HPDE6-E6E7 (cell line): ENCODE measurements at regions not wholly inside any gene's neighbourhood (a gene's known extent, or its start where the extent isn't known, plus 50 kb on each side); places are given as distances from the start of the nearest gene placed in this dataset.
A peak's percentile ranks its signal among the peaks of the same experiment; 100 is the strongest.
"Not testable (repeated sequence)": the region's sequence is repeated elsewhere in the genome, so short reads cannot be mapped to it uniquely, and the experiment has no call there.

ENCODE experiments used
- DNase-seq: peaks from one replicate; pipeline ENCODE4 v3.0.0; 2011; ENCODE audit warnings: missing footprints; ENCODE audit errors: extremely low spot score

DNA sequence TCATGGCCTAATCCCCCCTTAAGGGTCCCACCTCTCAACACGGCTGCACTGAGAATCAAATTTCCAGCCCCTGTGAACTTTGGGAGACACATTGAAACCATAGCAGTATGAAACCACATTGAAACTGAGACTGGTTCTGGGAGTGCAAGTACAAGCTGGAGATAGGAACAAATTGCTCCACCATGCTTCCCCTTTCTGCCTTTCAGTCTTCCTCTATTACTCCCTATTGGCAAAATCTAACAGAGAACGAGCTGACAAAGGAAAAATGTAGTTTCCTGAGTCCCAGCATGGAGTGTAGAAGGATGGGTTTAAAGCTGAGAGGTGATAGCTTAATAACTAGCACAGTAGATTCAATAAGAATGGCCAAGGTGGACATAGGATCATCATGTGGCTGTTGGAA lies 161.7 kb upstream of the RPL34 start:
- no peak for DNase-seq

GRCh38 chr4:108454227-108454626 lies 166.1 kb upstream of the RPL34 start:
- no peak for DNase-seq

DNA sequence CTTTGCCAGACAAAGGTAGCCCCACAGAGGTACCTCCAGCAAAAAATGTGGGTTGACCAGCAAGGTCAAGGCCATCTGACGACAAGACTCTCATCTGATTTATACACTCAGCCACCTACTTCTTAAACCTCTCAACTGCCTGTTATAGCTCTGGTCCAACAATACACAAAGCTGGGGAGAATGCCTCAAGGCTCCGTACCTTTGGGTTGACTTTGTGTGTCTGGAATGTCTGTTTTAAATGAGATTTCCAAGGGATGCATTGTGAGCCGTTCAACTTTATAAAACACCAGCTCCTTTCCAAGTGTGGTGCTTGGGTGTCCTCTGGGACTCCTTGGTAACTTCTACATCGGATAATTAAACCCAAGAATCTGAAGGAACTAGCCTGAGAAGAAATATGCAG lies 167.0 kb upstream of the RPL34 start:
- no peak for DNase-seq

- DNase-seq = no peak
These were observed 170.0 kb upstream of the RPL34 start for GRCh38 chr4:108450236-108450898.

DNA sequence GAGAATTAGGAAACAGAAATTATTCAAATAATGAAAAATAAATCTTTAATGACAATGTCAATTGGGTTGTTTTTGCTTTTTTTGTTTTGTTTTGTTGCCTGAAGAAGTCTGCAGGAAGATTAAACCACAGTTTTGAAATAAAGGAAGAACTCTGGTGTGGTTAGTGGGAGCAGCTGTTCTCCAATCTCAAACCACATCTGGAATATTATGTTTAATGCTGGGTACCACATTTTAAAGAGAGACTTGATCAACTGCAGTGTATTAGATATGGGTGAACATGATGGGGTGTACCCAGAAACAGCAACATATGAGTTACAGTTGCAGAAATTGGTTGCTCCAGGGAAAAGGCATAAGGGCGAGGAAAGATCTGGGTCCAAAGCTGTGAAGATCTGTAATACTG lies 171.2 kb upstream of the RPL34 start:
- no peak for DNase-seq

- no peak for DNase-seq
These were observed 173.8 kb upstream of the RPL34 start for GRCh38 chr4:108446556-108446955.

DNA sequence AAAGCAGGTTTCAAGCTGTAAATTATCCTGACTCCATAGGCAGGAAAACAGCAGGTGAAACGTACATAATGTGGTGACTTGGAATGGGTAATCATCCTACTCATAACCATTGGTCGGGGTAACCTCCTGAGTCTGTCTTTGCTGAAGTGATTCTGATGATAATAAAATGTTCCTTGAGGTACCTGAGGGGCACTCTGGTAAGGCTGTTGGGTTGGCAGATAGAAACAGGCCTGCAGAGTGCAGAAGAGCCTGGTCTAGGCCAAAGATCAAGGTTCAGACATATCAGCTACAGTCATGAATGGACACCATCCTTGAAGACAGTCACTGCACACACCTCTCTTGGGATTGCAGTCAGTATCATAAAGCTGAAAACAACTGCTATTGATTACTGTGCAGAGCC lies 174.7 kb upstream of the RPL34 start:
- no peak for DNase-seq

- no peak for DNase-seq
These were observed 176.8 kb upstream of the RPL34 start for GRCh38 chr4:108443585-108443984.

- DNase-seq = peak; percentile 36
These were observed 186.5 kb upstream of the RPL34 start for GRCh38 chr4:108433832-108434231.

- DNase-seq = not testable (repeated sequence)
These were observed 187.0 kb upstream of the RPL34 start for GRCh38 chr4:108433394-108433793.

- no peak for DNase-seq
These were observed 188.0 kb upstream of the RPL34 start for GRCh38 chr4:108432418-108432817.

- no peak for DNase-seq
These were observed 188.4 kb upstream of the RPL34 start for GRCh38 chr4:108431986-108432385.

DNA sequence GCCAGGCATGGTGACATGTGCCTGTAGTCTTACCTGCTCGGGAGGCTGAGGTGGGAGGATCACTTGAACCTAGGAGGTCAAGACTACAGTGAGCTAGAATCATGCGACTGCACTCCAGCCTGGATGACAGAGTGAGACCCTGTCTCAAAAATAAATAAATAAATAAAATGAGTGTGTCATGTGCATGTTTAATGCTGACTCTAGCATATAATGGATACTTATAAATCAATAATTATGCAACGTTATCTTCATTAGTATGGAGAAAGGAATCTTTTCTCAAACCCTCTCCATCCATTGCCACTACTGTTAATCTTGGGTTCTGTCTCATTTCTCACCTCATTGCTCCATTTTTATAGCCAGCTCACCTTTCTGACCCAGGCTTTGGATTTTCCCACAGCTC lies 189.5 kb upstream of the RPL34 start:
- no peak for DNase-seq

GRCh38 chr4:108429662-108430061 lies 190.7 kb upstream of the RPL34 start:
- DNase-seq = no peak

DNA sequence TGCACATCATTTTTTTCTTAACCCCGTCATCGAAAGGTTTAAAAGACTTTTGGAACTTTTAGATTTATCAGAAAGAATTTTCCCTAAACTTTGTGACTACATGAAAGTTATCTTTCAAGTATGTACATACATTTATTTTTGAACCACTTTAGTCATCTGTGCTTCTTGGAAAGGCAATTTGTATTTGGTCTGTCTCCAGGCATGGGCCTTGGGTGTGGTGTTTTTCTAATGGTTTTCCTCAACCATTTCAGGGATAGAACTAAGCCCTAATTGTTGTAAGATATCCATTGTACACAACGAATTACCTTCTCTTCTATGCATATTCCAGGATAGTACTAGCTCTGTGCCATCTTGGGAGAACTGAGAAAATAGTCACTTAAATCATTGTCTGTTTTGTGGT lies 191.5 kb upstream of the RPL34 start:
- no peak for DNase-seq

GRCh38 chr4:108427946-108428485 lies 192.4 kb upstream of the RPL34 start:
- DNase-seq = no peak

DNA sequence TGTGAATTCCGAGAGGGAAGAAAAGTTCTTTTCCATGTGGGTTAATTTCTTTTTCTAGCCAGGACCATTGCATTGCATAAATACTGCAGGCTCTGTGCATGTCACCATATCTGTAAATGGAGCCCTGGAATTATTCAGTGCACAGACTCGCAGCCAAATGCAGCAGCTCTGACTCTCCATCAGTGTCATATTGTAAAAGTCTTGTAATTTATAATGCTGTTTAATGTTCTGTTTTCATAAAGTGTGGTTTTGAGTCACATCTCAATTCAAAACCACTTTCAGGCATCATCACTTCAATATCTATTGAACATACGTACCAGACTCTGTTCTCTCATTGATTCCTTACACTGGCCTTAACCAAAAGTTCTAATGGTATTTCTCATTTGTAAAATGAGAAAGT lies 193.9 kb upstream of the RPL34 start:
- no peak for DNase-seq

- peak; percentile 35 for DNase-seq
These were observed 194.4 kb upstream of the RPL34 start for GRCh38 chr4:108425988-108426387.

DNA sequence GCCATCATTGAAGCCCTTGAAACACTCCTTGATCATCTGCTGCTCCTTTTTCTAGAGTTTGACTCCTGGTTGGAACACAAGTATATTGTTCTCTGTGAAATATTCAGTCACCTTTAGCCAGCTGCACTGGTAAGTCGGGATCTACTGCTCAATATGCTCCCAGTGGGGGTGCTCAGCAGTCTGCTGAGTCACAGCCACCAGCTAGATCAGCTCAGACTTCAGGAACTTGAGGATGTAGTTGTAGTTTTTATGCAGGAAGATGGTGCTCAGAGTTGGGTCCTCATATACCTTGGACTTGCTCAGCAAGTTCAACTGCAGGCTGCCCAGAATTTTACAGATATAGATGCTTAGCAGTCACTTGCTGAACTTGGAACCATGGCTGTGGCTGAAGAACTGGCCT lies 202.5 kb upstream of the RPL34 start:
- no peak for DNase-seq

GRCh38 chr4:108416831-108417230 lies 203.5 kb upstream of the RPL34 start:
- no peak for DNase-seq

- DNase-seq = no peak
These were observed 205.0 kb upstream of the RPL34 start for GRCh38 chr4:108415389-108415788.

- DNase-seq = no peak
These were observed 208.5 kb upstream of the RPL34 start for GRCh38 chr4:108411836-108412235.

DNA sequence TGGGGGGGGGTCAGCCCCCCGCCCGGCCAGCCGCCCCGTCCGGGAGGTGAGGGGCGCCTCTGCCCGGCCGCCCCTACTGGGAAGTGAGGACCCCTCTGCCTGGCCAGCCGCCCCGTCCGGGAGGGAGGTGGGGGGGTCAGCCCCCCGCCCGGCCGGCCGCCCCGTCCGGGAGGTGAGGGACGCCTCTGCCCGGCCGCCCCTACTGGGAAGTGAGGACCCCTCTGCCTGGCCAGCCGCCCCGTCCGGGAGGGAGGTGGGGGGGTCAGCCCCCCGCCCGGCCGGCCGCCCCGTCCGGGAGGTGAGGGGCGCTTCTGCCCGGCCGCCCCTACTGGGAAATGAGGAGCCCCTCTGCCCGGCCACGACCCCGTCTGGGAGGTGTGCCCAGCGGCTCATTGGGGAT lies 210.7 kb upstream of the RPL34 start:
- not testable (repeated sequence) for DNase-seq

- no peak for DNase-seq
These were observed 214.8 kb upstream of the RPL34 start for GRCh38 chr4:108405586-108405985.
